HG03097 (cell line): ENCODE measurements at regions not wholly inside any gene's neighbourhood (a gene's known extent, or its start where the extent isn't known, plus 50 kb on each side); places are given as distances from the start of the nearest gene placed in this dataset.
"Not testable (repeated sequence)": the region's sequence is repeated elsewhere in the genome, so short reads cannot be mapped to it uniquely, and the experiment has no call there.

ENCODE experiments used
- ATAC-seq: cut with Tn5 transposase; IDR thresholded peaks from one replicate; pipeline ENCODE4 v1.9.1; 2021; ENCODE audit not compliant: unreplicated experiment, low FRiP score

- ATAC-seq = no peak
Measured at GRCh38 chr11:37963440-37963839, 1365.4 kb upstream of the RAG2 start.

- no peak for ATAC-seq
Measured at GRCh38 chr11:37957717-37958116, 1359.7 kb upstream of the RAG2 start.

DNA sequence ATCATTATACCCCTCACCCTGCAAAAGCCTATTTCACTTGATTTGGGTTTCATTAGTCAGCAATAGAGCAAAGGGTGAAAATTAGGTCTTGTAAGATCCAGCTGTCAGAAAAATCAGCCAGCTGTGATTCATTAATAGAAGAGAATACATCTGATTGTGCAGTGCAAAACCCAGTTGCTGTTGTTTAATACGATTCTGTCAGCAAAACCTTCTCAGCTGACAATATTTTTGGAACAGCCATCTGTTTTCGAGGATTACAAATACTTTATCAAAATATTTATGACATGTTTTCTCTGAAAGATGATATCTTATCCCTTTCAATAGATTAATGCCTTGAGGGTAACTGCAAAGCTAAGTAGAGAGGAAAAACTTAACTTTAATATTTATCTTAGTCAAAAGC lies 1354.0 kb upstream of the RAG2 start:
- ATAC-seq = no peak

DNA sequence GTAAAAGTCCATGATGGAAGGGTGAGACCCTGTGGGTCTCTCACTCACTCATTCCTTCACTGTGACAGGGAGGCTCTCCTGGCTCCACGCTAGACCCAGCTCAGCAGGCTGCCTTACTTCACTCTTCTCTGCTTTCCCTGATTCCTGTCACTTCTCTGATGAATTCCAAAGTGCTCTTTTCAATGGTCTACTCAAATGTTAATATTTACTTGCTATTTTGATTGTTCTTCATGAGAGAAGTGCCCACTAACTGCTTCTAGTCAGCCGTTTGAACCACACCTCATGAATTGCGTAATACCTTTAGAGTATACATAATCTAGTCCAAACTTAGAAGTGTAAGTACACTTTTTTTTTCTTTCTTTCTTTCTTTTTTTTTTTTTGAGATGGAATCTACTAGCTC lies 1350.2 kb upstream of the RAG2 start:
- ATAC-seq = no peak

DNA sequence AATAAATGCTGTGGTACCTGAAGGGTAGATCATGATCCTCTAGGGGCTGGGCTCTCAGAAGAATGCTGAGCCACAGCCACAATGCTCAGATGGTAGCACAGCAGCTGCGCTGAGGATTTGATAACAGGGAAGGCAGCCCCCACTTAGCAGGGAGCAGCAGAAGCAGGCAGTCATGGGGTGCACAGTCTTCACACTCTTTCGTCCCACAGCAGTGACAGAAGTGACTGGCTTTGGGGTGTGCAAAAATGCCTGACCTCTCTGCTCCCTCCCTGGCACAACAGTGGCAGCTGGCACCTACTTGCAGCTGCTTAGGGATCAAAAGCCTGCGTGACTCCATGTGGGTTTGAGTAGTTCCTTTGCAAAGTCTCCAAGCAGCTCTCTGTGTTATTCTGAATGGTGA lies 1349.8 kb upstream of the RAG2 start:
- ATAC-seq = no peak

GRCh38 chr11:37946155-37946766 lies 1348.2 kb upstream of the RAG2 start:
- ATAC-seq = no peak

DNA sequence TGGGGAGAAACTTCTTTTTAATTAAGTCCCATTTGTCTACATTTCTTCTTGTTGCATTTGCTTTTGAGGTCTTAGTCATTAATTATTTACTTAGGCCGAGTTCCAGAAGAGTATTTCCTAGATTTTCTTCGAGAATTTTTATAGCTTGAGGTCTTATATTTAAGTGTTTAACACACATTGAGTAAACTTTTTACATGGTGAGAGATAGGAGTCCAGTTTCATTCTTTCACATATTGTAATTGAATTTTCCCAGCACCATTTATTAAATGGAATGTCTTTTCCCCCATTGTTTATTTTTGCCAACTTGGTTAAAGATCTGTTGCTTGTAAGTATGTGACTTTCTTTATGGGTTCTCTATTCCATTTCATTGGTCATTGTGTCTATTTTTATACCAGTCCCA lies 1344.0 kb upstream of the RAG2 start:
- no peak for ATAC-seq

GRCh38 chr11:37929100-37929653 lies 1331.1 kb upstream of the RAG2 start:
- ATAC-seq = no peak

- no peak for ATAC-seq
Measured at GRCh38 chr11:37926772-37927171, 1328.7 kb upstream of the RAG2 start.

- no peak for ATAC-seq
Measured at GRCh38 chr11:37916331-37916730, 1318.3 kb upstream of the RAG2 start.

GRCh38 chr11:37914859-37915258 lies 1316.8 kb upstream of the RAG2 start:
- ATAC-seq = no peak

DNA sequence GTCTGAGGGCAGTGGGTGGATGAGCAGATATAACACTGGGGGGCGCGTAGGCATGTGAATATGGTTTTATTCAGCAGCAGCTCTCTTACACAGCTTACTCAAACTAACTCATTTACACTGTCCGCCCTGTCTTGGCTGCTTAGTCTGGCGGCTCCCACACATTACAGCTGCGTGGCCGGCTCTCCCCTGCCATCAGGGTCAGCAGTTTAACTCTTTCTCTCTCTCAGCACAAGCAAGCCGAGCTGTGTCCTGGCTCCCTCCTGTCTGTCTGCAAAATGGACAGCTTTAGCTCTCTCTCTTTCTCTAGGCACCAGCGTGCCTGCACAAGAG lies 1310.1 kb upstream of the RAG2 start:
- ATAC-seq = no peak

DNA sequence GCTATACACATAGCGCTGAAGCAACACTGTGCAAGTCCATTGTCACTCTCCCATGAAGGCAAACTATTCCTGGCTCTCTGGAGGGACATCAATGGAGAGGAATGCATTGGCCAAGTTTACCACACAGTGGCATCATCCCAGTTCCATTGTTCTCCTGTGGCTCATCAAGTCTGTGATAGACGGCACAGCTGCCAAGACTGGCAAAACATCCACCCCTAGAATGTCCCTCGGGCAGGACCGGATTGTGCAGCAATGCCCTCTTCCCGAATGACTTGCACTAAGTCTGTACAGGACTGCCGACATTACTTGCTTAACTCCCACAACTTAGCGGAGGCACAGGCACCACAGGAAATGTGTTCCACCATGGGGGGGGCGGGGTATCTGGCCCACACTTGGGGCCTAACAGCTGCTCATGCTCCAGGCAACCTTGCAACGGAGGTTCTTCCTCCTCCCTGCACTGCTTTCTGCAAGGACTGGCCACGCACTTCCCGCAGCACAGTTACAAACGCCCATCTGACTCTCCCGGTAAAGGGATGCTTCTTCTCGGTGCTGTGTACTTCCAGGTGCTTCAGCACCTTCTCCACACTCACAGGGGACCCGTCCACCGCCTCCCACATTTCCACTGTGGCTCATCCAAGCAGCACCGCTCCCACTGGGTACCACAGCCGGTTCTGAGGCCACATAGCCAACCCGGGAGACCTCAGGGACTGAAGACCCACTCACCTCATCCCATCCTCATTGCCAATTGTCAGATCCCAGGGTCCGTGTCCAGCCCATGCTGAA lies 1309.6 kb upstream of the RAG2 start:
- no peak for ATAC-seq

GRCh38 chr11:37905707-37906417 lies 1307.8 kb upstream of the RAG2 start:
- no peak for ATAC-seq

- no peak for ATAC-seq
Measured at GRCh38 chr11:37896016-37896415, 1298.0 kb upstream of the RAG2 start.

- ATAC-seq = no peak
Measured at GRCh38 chr11:37881741-37882140, 1283.7 kb upstream of the RAG2 start.

GRCh38 chr11:37861671-37862070 lies 1263.6 kb upstream of the RAG2 start:
- no peak for ATAC-seq

DNA sequence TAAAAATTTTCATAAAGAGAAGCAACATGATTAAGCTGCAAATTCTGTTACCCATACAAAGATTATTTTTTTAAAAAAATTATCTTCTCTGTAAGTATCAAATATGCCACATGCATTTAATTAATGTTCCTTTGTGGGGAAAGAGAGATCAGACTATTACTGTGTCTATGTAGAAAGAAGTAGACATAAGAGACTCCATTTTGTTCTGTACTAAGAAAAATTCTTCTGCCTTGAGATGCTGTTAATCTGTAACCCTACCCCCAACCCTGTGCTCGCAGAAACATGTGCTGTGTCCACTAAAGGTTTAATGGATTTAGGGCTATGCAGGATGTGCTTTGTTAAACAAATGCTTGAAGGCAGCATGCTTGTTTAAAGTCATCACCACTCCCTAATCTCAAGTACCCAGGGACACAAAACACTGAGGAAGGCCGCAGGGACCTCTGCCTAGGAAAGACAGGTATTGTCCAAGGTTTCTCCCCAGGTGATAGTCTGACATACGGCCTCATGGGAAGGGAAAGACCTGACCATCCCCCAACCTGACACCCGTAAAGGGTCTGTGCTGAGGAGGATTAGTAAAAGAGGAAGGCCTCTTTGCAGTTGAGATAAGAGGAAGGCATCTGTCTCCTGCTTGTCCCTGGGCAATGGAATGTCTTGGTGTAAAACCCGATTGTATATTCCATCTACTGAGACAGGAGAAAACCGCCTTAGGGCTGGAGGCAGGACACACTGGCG lies 1260.9 kb upstream of the RAG2 start:
- ATAC-seq = not testable (repeated sequence)

DNA sequence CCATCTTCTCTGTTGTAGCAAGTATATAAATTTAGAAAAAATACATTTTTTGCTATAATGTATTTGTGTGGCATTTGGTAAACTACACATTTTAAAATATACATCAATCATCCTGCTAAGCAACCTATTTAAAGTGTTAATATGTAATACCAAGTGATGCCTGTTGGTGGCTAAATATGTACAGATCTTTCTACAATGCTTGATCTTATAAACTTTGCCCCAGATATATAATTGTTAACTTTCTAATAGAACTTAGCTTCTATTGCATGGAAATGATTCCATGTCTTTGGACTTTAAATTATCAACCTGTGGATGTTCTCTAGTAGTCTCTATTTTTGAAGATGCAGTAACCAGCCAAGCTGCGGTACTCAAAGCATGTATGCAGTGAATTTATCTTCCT lies 1260.4 kb upstream of the RAG2 start:
- ATAC-seq = no peak

DNA sequence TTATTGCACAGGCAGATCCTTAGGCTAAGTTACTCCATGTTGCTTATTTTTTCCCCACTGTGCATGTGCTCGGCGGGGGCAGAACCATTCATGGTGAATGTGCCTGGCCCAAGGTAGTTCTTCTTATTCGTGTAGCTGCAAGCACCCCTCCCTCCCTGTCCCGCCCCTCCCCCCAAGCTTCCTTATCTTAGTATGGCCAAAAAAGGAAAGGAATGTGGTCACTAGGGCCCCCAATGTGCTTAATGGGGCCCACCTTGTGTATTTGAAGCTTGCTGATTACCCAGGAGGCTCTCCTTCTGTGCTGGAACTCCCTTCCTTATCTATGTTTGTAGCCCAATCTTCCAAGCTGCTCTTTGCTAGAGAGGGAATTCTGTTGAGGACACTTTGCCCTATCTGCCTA lies 1259.7 kb upstream of the RAG2 start:
- ATAC-seq = no peak

DNA sequence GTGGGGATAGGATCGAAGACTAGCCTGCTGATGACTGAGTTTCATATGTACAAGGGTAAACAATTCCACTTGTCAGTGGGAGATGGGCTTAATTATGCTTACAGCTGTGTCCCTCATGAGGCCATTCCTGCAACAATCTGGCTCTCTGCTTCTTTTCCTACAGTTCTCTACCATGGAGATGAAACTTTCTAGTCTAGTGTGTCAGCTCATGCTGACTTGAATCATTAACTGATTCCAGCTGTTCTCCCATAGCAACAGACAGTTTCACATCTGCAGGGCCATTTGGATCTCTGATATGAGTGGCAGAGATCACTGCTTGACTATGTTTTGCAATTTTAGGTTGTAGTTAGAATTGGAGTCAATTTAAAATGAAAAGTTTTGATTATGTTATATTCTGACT lies 1251.7 kb upstream of the RAG2 start:
- ATAC-seq = no peak
